ENCODE measurements at regions not wholly inside any gene's neighbourhood (a gene's known extent, or its start where the extent isn't known, plus 50 kb on each side); places are given as distances from the start of the nearest gene placed in this dataset.
"Not testable (repeated sequence)": the region's sequence is repeated elsewhere in the genome, so short reads cannot be mapped to it uniquely, and the experiment has no call there.

DNA sequence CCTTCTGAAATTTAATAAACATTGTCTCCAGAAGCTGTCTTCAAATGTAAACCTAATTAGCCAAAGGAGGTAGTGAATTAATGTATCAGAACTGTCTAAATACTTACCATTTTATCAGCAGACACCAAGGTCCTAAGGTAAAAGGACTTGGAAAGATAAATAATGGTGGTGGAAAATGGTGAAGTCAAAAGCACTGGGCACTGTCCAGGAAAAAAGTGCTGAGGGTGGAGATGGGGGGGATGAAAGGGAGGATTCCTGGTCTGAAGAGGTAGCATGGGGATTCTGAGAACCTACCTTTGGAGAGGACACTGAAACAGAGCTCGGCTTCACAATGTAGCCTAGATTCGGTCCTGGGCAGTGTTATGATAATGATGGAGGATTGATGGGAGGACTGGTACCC, 149.0 kb upstream of the DPH6 start:
- DNase-seq (ENCODE audit: low spot score), result no peak

DNA sequence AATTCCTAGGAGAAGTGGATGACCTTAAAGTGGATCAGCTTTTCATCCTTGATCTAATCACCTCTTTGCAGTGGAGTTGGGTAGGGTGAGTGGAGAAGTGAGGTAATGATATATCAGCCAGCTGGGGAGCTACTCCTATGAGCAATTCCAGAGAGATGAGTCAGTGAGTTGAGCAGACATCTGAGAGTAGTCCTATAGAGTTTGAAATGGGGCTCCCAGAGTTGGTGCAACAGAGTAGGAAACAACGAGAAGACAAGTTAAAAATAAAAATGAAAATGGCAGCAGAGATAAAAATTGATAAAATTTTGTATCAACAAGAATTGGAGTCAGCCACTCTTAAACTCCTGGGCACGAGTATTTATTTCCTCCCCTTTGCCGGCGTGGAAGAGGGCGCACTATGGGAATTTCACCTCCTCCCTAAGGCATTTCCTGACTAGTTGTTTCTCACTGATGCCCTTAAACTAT, 150.8 kb upstream of the DPH6 start:
- DNase-seq (ENCODE audit: low spot score), result no peak

DNA sequence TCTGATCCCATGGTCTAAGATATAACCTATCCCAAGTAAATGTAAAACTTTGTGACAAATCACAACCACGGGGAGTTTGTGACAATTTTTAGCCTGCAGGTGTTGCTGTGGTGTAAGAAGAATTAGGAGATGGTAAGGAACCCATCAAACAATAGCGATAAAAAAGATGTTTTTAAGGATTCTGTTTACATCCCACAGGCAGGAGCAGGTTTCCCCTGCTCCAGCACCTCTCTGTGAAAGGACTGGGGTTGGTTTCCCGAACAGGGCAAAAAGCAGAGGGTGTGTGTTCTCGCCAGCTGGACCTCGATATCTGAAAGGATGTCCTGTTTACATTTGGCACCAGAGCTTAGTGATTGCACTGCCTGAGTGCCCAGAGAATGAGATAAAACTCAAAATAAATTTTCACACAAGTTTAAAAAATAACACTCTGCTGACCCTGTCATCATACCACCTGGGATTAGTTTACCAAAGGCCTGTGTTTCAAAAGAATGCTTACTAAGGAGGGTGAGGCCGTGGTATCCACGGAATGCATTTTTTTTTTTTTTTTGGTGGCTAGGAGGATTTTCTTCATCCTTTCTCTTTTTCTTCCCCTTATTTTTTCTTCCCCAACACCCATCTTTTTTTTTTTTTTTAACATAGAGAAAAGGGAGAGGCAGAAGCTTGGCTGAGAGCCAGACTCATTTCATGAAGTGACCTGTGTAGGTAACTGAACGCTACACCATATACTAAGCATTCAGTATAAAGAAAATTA, 151.8 kb upstream of the DPH6 start:
- no peak for DNase-seq (ENCODE audit: low spot score)

DNA sequence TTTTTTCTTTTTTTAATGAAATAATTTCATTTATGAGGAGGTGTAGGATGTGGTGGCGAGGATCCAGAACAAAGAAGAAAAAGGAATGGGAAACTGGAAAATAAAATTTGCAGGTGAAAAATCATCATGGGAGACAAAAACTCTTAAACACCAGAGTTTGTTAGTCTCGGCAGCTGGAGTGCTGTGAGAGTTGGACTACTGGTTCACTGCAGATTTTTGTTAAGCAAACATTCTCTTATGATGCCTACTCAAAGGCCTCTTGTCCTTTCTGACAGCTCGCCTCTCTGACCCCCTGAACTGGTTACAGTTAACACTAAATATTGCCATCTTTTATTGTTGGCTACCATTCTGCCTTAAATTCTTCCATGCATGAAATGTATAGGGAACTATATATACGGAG, 152.4 kb upstream of the DPH6 start:
- no peak for DNase-seq (ENCODE audit: low spot score)

DNA sequence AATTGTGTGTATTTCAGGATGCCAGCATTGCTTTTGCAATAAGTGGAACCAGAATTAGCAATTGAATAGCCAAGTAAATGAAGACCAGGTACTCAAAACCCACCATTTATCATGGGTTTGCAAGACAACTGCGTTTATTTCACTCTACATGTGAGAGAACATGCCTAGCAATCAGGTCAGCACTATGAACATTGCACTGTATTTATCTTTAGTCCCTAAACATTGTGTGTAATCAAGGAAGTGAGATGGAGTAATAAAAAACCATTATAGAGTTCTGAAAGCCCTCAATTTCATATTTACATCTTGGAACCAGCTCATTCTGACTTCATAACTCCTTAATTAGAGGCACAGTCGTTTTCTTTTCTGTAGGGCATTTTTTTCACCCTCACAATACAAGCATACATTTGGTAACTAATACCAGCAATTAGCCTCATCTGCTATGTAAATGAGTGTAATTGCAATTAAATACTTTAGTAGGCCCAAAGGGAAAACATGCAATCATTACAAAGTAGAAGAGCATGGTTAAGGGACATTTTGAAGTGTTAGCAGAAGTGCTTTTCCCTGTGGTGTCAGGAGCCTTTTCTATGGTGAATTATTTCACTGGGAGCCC, 153.1 kb upstream of the DPH6 start:
- no peak for DNase-seq (ENCODE audit: low spot score)

- DNase-seq (ENCODE audit: low spot score), result not testable (repeated sequence)
Observed at GRCh38 chr15:35700091-35700593, 154.2 kb upstream of the DPH6 start.

DNA sequence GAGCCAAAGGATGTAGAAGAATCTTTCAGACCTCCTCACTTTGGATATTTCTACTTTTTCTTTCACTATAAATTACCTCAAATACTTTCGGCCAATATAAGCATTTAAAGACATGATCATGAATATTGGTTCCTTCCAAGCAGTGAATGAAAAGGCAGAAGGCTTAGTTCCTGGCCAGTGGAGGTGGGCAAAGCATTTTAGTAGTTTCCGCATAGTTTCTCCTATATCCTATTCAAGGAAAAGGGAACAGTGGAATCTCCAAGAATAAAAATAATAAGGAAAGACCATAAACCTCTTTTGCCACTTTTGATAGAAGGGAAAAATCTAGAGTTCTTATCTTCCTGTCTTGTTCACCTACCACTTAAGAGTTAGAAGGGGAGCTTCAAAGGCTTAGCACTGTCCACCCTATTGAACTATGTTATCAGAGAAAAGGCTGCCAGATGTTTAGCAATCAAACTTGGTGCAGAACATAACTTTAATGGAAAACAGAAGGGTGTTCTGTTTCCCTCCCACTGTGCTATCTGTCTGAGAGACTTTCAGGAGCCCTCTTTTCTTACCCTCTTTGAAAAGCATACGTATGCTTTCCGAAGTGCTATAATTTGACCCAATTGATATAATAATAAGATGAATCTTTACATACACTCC, 155.6 kb upstream of the DPH6 start:
- DNase-seq (ENCODE audit: low spot score), result no peak

GRCh38 chr15:35702946-35703495, 157.1 kb upstream of the DPH6 start:
- no peak for DNase-seq (ENCODE audit: low spot score)

DNA sequence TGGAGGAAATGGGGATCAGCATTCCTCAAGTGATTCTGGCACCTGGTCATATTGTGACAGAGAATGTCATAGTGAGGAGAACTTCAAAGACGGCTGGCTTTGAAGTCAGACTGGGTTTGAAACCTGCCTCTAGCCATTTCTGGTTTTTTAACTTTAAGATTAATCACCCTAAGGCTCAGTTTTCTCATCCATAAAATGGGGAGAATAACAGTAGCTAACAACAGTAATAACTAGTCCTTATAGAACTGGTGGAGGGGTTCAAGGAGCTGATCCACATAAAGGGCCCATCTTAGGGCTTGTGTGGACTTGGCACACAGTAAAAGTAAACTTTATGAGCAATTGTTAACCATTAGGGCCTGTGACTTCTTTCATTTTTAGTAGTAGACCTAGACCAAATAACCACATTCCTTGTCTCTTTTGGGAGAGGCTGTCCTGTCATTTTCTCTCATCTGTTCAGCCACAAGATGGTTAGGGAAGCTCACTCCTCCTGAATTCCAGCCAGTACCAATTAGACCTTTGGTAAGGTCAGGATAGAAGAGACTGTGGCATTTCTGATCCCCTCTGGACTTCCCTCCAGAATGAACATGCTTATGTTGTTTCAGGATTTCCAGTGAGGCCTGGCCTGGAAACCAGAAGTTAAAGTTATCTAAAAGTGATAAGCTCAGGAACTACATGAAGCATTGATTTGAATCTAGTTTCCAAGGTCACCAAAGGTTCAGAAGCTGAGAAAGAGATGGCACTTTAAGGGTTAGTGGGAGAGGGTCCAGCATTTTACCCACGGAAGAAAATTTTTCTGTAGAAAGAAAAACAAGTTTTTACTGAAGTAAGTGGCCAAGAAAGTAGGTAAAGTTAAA, 159.3 kb upstream of the DPH6 start:
- no peak for DNase-seq (ENCODE audit: low spot score)

DNA sequence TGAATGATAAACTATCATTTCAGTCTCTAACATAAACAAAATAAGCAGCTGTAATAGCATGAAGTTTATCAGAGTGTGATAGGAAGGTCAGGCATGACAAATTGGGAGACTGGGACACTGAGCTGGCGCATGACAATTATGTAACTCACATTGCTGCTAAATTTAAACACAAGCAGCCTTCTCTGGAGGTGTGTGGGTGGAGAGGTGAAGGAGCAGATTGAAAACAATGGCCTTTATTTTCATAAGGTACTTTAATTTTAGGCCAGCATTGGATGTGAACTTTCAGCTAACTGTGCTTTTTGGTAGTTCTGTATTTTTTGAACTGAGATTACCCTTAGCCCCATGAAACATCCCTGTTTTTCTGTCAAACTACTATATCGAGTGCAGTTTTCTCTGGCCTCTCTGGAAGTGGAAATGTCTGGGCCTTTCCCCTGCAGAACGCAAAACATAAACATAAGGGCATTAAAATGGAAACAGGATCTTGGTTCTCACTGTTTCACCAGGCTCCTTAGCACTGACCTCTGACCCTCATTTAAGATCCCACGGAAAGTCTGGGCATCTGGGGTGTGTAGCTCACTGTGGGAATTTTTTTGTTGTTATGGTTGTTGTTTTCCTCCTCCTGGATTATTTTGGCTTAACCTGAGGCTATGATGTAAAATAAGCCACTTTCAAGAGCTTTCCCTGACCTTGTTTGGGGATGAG, 160.1 kb upstream of the DPH6 start:
- no peak for DNase-seq (ENCODE audit: low spot score)

DNA sequence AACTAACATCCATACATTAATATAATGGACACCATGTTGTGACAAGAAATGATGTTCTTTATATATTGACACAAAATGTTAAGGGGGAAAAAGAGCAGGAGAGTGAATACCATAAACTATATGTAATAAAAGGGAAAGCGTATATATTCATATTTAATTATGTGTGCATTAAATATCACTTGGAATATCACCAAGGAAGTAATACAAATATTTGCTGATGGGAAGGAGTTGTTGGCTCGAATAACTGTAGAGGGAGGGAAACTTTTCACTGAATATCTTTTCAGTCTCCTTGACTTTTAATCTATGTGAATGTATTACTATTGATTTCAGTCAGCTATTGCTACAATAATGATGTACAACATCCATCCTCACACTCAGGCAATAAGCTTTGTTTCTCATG, 167.0 kb upstream of the DPH6 start:
- DNase-seq (ENCODE audit: low spot score), result no peak

GRCh38 chr15:35713733-35714132, 167.8 kb upstream of the DPH6 start:
- no peak for DNase-seq (ENCODE audit: low spot score)

- DNase-seq (ENCODE audit: low spot score), result no peak
Observed at GRCh38 chr15:35717721-35718120, 171.8 kb upstream of the DPH6 start.

DNA sequence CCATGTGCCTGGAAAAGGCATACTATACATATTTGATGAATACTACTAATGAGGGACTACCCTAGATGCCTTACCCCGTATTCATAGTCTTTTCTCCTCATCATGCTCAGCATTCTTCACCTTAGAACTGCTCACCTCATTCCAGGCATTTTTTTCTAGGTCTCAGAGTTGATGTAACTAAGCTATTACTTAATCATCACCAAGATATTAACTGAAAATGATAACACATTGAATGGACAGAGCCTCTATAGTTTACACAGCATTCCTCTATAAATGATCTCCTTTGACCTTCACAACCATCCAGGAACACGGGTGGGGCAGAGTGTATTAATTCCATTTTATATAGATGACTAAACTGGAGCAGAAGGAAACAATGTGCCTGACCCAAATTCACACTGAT, 174.1 kb upstream of the DPH6 start:
- no peak for DNase-seq (ENCODE audit: low spot score)

GRCh38 chr15:35720984-35721383, 175.0 kb upstream of the DPH6 start:
- no peak for DNase-seq (ENCODE audit: low spot score)

DNA sequence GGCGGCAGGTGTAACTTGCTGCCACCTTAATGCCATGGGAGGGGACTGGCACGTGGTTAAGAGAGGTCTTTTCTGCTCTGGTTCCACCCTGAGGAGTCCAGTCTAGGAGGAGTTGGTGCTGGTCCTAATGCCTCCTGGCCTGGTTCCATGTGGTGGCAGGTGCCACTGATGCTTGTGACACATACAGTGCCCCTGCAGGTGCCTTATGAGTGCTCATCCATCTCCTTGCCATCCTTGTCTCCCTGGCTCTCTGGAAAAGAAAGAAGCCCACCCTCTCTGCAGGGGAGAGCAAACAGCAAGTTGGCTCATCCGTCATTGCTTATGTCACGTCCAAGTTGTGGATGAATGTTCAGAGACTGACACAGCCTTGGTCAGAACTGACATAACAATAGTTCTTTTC, 175.8 kb upstream of the DPH6 start:
- DNase-seq (ENCODE audit: low spot score), result no peak

GRCh38 chr15:35722501-35722900, 176.5 kb upstream of the DPH6 start:
- no peak for DNase-seq (ENCODE audit: low spot score)

GRCh38 chr15:35723120-35723847, 177.3 kb upstream of the DPH6 start:
- no peak for DNase-seq (ENCODE audit: low spot score)

GRCh38 chr15:35723852-35724251, 177.9 kb upstream of the DPH6 start:
- no peak for DNase-seq (ENCODE audit: low spot score)

DNA sequence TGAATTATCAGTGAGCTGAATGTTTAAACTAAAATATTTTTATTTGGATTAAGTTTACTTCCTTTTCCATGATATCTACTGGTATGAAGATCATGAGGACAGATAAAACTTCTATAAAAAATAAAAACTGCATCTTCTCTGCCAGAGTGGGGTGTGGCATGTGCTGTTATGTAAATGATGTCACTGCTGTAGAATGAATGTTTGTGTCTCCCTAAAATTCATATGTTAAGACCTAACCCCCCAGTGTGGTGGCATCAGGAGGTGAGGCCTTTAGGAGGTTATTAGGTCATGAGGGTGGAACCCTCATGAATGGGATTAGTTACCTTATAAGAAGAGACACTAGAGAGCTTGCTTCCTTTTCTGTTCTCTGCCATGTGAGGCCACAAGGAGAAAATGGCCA, 178.7 kb upstream of the DPH6 start:
- no peak for DNase-seq (ENCODE audit: low spot score)

GRCh38 chr15:35725353-35725752, 179.4 kb upstream of the DPH6 start:
- DNase-seq (ENCODE audit: low spot score), result no peak

Measured in D341Med (cell line).